ENCODE measurements at regions not wholly inside any gene's neighbourhood (a gene's known extent, or its start where the extent isn't known, plus 50 kb on each side); places are given as distances from the start of the nearest gene placed in this dataset.

GRCh38 chr4:38526412-38526811, 137.6 kb upstream of the KLF3 start:
- TF ChIP-seq CTCF (conservative IDR thresholded peaks at IDR 0.05; ENCODE audit: low read depth, low read length): no peak
- no peak for TF ChIP-seq RCOR1 (IDR thresholded peaks at IDR 0.05; ENCODE audit: insufficient replicate concordance, low read length)
- TF ChIP-seq POLR2A (IDR thresholded peaks at IDR 0.05; ENCODE audit: low read depth, low read length): no peak
- TF ChIP-seq MAZ (IDR thresholded peaks at IDR 0.05; ENCODE audit: borderline replicate concordance, low read depth, low read length): no peak
- TF ChIP-seq CEBPB (IDR thresholded peaks at IDR 0.05; ENCODE audit: low read depth, low read length): no peak
- TF ChIP-seq RAD21 (IDR thresholded peaks at IDR 0.05; ENCODE audit: low read length): no peak
- TF ChIP-seq SMC3 (IDR thresholded peaks at IDR 0.05; ENCODE audit: low read depth, low read length): no peak
- no peak for TF ChIP-seq NFE2L2 (IDR thresholded peaks at IDR 0.05; ENCODE audit: low read depth, low read length)

All from IMR-90 (cell line).